ENCODE measurements at regions not wholly inside any gene's neighbourhood (a gene's known extent, or its start where the extent isn't known, plus 50 kb on each side); places are given as distances from the start of the nearest gene placed in this dataset.

DNA sequence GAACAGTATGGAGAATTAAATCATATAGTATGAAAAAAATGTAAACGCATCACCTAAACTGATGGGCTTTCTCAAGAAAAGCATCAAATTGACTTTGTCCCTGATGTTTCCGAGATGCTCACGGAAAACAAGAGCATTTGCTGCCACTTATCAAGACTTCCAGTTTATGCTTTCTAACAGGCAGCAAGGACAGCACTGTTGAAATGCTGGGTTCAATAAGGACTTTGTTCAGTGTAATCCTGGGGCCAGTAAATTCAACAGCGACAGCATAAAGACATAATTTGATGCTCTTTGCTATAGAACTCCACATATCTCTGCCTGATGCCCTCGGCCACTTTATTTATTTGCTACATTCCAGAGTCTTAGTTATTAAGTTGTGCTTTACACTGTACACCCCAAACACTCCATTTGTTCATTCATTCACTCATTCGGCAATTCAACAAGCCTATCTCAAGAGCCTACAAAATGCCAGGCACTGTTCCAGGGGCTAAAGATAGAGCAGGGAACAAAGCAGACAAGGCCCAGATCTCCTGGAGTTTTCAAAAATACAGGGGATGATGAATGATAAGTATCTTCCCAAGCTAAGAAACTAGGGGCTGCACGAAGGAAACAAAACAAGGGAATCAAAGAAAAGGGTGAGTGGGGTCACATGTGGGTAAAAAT is 294.6 kb downstream of the ZNF608 start:
- H3K27ac ChIP-seq, result no peak overlapping the region
- TF ChIP-seq ZFX (IDR thresholded peaks at IDR 0.05; ENCODE audit: borderline replicate concordance) (no peak), CTCF (IDR thresholded peaks at IDR 0.05) (no peak)

DNA sequence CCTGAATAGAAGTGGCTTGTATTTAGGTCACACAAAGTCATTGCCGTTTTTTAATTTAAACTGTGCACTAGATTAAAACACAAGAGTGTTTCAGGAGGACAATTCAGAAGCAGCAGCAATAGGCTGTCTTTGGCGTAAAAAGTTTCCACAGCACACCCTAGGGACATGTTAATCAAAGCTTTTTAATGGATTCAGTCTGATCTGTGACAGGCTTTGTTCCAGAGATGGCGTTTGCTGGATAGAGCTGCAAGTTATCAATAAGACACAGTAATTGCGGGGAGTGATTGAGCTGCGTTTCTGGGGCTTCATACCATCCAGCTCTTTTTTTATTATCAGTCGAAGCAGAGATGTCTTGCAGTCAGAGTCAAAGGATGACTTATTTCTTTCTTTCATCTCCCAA is 300.3 kb downstream of the ZNF608 start:
- TF ChIP-seq ZFX (IDR thresholded peaks at IDR 0.05; ENCODE audit: borderline replicate concordance) (no peak), CTCF (IDR thresholded peaks at IDR 0.05) (no peak)
- no peak overlapping the region for H3K27ac ChIP-seq

DNA sequence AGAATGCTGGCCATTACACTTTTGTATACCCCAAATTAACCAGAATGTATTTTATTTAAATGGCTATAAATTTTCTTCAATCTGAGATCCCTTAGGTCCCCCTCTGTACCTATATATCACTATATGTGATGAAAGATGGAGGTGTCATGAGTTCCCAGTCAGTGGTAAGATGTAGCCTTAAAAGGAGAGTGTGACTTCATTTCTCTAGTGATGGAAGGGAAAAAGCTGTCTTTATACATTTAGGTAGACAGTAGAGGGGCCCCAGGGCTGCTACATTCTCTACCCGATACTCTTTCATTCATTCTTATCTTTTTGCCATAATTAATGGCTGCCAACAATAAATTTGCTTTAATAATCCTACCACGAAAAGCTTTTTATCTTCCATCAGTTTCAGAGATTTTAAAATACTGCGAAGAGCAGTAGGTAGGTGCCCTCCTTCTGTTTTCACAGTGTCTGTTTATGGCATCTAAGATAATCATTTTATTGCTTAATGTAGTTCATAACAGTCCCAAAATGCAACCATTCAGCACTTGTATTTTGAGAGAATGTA is 301.3 kb downstream of the ZNF608 start:
- TF ChIP-seq ZFX (IDR thresholded peaks at IDR 0.05; ENCODE audit: borderline replicate concordance), result no peak
- no peak for TF ChIP-seq CTCF (IDR thresholded peaks at IDR 0.05)
- H3K27ac ChIP-seq, result no peak overlapping the region

- no peak for TF ChIP-seq ZFX (IDR thresholded peaks at IDR 0.05; ENCODE audit: borderline replicate concordance)
- no peak for TF ChIP-seq CTCF (IDR thresholded peaks at IDR 0.05)
- H3K27ac ChIP-seq, result no peak overlapping the region
These were observed 302.2 kb downstream of the ZNF608 start for GRCh38 chr5:124444147-124444775.

DNA sequence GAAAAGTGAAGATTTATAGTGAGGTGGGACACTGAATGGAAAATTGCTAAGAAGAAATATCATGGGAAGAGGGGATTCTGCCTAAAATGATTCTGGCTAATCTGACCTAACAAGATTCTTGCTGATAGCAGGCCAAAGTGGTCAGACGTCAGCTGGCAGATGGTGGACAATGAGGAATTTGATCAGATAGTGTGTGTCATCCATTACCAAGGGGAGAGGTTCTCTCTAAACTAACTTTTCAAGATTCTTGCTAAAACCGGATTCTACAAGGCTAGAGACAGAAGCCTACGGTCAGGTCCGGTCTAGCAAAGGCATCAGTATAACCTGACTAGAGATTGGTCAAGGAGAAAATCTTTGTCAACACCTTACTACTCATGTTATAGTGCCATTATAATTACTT is 306.0 kb downstream of the ZNF608 start:
- no peak overlapping the region for H3K27ac ChIP-seq
- TF ChIP-seq ZFX (IDR thresholded peaks at IDR 0.05; ENCODE audit: borderline replicate concordance), result no peak
- TF ChIP-seq CTCF (IDR thresholded peaks at IDR 0.05), result no peak

DNA sequence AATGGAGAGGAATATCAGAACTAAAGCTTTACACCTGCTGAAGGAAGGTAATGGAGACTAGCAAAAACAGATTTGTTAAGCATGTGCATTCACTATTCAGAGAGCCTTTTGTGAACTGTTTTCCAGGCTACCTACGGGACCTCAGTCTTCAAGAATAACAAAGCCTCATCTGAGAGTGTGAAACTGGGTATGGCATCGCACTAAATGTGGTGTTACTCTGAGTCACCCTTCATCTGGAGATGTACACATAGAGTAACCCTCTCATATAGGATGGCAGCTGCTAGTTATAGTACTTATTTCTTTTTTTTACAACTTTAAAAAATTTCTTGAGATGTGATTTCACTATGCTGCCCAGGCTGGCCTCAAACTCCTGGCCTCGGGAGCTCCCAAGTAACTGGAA is 306.8 kb downstream of the ZNF608 start:
- H3K27ac ChIP-seq, result no peak overlapping the region
- TF ChIP-seq CTCF (IDR thresholded peaks at IDR 0.05) (no peak), ZFX (IDR thresholded peaks at IDR 0.05; ENCODE audit: borderline replicate concordance) (no peak)

DNA sequence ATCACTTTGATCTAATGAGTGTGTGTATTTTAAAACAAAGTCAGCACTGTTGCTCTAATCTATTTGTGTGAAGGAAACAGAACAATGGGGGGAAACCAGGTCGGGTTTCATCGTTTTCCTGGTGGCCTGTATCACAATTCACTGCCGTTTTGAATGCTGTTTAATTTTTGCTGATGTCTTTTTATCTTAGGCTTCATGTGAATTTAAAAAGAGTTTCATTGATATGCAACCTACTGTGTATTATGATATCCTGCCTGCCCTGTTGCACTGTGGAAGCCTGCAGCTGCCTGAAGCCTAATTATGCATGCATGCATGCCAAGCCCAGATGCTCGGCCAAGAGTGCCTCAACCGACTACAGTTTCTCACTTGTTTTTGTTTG is 307.5 kb downstream of the ZNF608 start:
- TF ChIP-seq ZFX (IDR thresholded peaks at IDR 0.05; ENCODE audit: borderline replicate concordance) (no peak), CTCF (IDR thresholded peaks at IDR 0.05) (no peak)
- H3K27ac ChIP-seq, result no peak overlapping the region

All from 22Rv1 (cell line).